DND-41 (cell line): ENCODE measurements at regions not wholly inside any gene's neighbourhood (a gene's known extent, or its start where the extent isn't known, plus 50 kb on each side); places are given as distances from the start of the nearest gene placed in this dataset.

Source experiments
- ATAC-seq: fragments of 200-7000 bp; cut with Tn5 transposase; 3 replicates; pipeline ENCODE4 v1.9.1; 2021; ENCODE audit warnings: low read depth; ENCODE audit not compliant: insufficient read depth
- DNase-seq: peaks from one replicate; pipeline ENCODE4 v3.0.0-alpha.2; 2020
- H2AFZ ChIP-seq: 2 replicates; pipeline ENCODE4 v1.6.0; 2012; ENCODE audit warnings: low read depth, low read length
- H3K27ac ChIP-seq: 2 replicates; pipeline ENCODE4 v1.5.1; 2012; ENCODE audit warnings: low read length, inconsistent platforms
- H3K27me3 ChIP-seq: fragments of 200-600 bp; sonication (generic); 2 replicates; pipeline ENCODE4 v1.6.0; 2012; ENCODE audit warnings: low read length, mild to moderate bottlenecking, inconsistent platforms; ENCODE audit not compliant: insufficient read depth, poor library complexity
- H3K36me3 ChIP-seq: 2 replicates; pipeline ENCODE4 v1.5.1; 2012; ENCODE audit warnings: low read length, inconsistent platforms; ENCODE audit not compliant: insufficient read depth
- H3K4me1 ChIP-seq: 2 replicates; pipeline ENCODE4 v1.5.1; 2012; ENCODE audit warnings: mild to moderate bottlenecking, low read length; ENCODE audit not compliant: insufficient read depth
- H3K4me2 ChIP-seq: 2 replicates; pipeline ENCODE4 v1.6.0; 2012; ENCODE audit warnings: mild to moderate bottlenecking, moderate library complexity, low read length, inconsistent platforms; ENCODE audit not compliant: insufficient read depth
- H3K4me3 ChIP-seq, 2 experiments: fragments of 200-600 bp in 1 of 2; shearing (Covaris generic) in 1 of 2; 2 replicates each; pipeline ENCODE4 v1.5.1; 2012 to 2016; ENCODE audit warnings: inconsistent platforms in 2 of 2, low read length in 2 of 2, mild to moderate bottlenecking in 2 of 2, low read depth in 1 of 2, moderate library complexity in 1 of 2
- H3K79me2 ChIP-seq: 2 replicates; pipeline ENCODE4 v1.6.0; 2012; ENCODE audit warnings: low read length, inconsistent platforms; ENCODE audit not compliant: insufficient read depth
- H3K9ac ChIP-seq: 2 replicates; pipeline ENCODE4 v1.6.0; 2012; ENCODE audit warnings: low read depth, mild to moderate bottlenecking, inconsistent platforms, low read length, moderate library complexity
- H3K9me3 ChIP-seq: 2 replicates; pipeline ENCODE4 v1.5.1; 2012; ENCODE audit warnings: low read length, moderate library complexity, mild to moderate bottlenecking, inconsistent platforms; ENCODE audit not compliant: insufficient read depth, severe bottlenecking
- H4K20me1 ChIP-seq: 2 replicates; pipeline ENCODE4 v1.6.0; 2012; ENCODE audit warnings: low read length; ENCODE audit not compliant: insufficient read depth
- CTCF ChIP-seq: IDR thresholded peaks from 2 replicates; pipeline ENCODE4 v1.5.1; 2012; ENCODE audit warnings: borderline replicate concordance, low read length, moderate library complexity, mild to moderate bottlenecking; ENCODE audit not compliant: poor library complexity, severe bottlenecking; ENCODE audit errors: extremely low read depth
- EZH2 ChIP-seq: IDR thresholded peaks from 3 replicates; pipeline ENCODE4 v1.6.1; 2012; ENCODE audit warnings: borderline replicate concordance, low read depth, mild to moderate bottlenecking, moderate library complexity, low read length, inconsistent platforms; ENCODE audit not compliant: severe bottlenecking

- H3K27me3 ChIP-seq = no peaks in the 10 kb centered on the region
- no peaks in the 10 kb centered on the region for H3K9me3 ChIP-seq
- ATAC-seq (no peak), DNase-seq (no peak)
- no peaks in the 10 kb centered on the region for H3K79me2 ChIP-seq
- TF ChIP-seq EZH2 (no peak), CTCF (no peak)
- H3K27ac ChIP-seq = no peak overlapping the region
- H3K4me1 ChIP-seq = no peaks in the 10 kb centered on the region
- H3K9ac ChIP-seq = no peak overlapping the region
- H3K4me3 ChIP-seq = no peak overlapping the region
- H3K36me3 ChIP-seq = no peaks in the 10 kb centered on the region
- H4K20me1 ChIP-seq = no peaks in the 10 kb centered on the region
- no peak overlapping the region for H2AFZ ChIP-seq
- H3K4me2 ChIP-seq = no peak overlapping the region
These were observed 103.1 kb upstream of the TLE3 start for GRCh38 chr15:70200511-70201424.

GRCh38 chr15:70199540-70200410 is 102.1 kb upstream of the TLE3 start:
- H3K4me1 ChIP-seq = no peaks in the 10 kb centered on the region
- DNase-seq (no peak), ATAC-seq (no peak)
- no peak overlapping the region for H3K4me2 ChIP-seq
- H3K9ac ChIP-seq = no peak overlapping the region
- no peak overlapping the region for H3K4me3 ChIP-seq
- no peak overlapping the region for H3K27ac ChIP-seq
- no peaks in the 10 kb centered on the region for H3K79me2 ChIP-seq
- H3K27me3 ChIP-seq = no peaks in the 10 kb centered on the region
- no peak for TF ChIP-seq EZH2
- no peak for TF ChIP-seq CTCF
- no peaks in the 10 kb centered on the region for H4K20me1 ChIP-seq
- no peaks in the 10 kb centered on the region for H3K36me3 ChIP-seq
- no peaks in the 10 kb centered on the region for H3K9me3 ChIP-seq
- no peak overlapping the region for H2AFZ ChIP-seq

- TF ChIP-seq EZH2 (no peak), CTCF (no peak)
- no peaks in the 10 kb centered on the region for H3K36me3 ChIP-seq
- no peaks in the 10 kb centered on the region for H3K9me3 ChIP-seq
- H3K4me2 ChIP-seq = no peak overlapping the region
- no peaks in the 10 kb centered on the region for H4K20me1 ChIP-seq
- no peaks in the 10 kb centered on the region for H3K79me2 ChIP-seq
- no peak for ATAC-seq
- H2AFZ ChIP-seq = no peak overlapping the region
- no peak for DNase-seq
- no peak overlapping the region for H3K9ac ChIP-seq
- no peaks in the 10 kb centered on the region for H3K4me1 ChIP-seq
- no peaks in the 10 kb centered on the region for H3K27me3 ChIP-seq
- no peak overlapping the region for H3K4me3 ChIP-seq
- H3K27ac ChIP-seq = no peak overlapping the region
These were observed 101.4 kb upstream of the TLE3 start for GRCh38 chr15:70199124-70199482.
